Fibroblast of the conjunctiva (primary cell): ENCODE measurements at regions not wholly inside any gene's neighbourhood (a gene's known extent, or its start where the extent isn't known, plus 50 kb on each side); places are given as distances from the start of the nearest gene placed in this dataset.
"Not testable (repeated sequence)": the region's sequence is repeated elsewhere in the genome, so short reads cannot be mapped to it uniquely, and the experiment has no call there.

ENCODE experiments used
- DNase-seq: peaks from one replicate; pipeline ENCODE4 v3.0.0-alpha.2; 2010; ENCODE audit warnings: low read depth

DNA sequence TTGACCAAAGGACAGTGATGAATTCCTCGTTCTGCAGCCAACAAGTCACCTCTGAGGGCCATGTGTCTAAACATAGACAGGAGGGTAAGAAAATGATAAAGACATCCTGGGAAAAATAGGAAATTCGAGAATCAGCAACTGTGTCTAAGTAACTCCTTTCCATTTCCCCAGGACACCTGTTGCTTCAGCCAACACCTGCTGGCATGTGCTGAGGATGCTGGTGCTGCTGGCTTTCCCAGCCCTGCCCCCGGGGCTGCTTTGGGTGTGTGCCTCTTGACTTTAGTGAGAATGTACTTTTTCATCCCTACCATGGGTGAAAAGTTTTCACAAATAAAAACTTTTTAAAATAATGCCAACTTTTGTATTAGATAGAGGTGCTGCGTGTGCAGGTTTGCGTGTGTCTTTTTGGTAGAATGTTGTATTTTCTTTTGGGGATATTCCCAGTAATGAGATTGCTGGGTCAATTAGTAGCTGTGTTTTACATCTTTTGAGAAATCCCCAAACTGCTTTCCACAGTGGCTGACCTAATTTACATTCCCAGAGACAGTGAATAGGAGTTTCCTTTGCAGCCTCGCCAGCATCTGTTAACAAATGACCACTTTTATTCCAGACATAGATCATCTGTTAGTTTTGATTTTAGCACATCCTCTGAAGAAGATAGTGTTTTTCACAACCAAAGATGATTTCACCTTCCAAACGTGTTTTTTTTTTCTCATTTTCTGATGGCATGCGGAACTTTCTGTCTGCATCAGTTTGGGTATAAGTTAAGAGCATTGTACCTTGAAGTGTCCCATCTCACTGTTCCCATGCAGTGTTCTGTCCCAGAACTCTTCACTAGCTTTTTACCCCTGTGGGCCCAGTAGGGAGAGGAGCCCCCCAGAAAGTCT is 104.2 kb upstream of the ACBD5 start:
- DNase-seq, result no peak

DNA sequence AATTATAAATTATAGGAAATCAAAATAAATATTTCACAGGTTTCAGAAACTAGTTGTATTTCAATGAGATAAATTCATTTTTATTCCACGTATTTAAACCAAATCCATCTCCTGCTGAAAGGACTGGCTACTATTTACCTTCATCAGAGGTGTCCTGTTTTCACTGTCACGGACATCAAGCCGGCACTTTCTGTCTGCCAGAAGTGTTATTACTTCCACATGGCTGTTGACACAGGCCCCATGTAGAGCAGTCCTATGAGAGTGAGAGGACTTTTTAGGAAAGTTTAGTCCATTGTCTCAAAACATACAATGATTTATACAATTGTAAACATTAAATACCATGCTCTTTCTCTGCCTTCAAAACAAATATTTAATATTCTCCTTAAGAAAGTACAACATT is 100.4 kb upstream of the ACBD5 start:
- DNase-seq, result no peak

DNA sequence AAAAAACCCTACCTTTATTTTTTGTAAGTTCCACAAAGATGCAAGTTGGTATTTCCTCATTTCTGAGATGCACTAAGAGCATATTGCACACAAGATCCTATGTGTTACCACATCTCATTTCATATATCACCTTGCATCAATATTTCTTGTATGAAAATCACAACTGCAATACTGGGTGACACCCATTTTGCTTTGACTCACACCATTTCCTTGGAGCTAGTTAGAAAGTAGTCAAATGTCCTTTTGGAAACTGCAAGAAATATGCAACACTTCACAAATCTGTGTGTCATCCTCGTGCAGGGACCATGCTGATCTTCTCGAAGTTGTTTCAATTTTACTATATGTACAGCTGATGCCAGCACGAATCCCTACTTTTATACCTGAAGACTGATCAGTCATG is 94.6 kb upstream of the ACBD5 start:
- not testable (repeated sequence) for DNase-seq

DNA sequence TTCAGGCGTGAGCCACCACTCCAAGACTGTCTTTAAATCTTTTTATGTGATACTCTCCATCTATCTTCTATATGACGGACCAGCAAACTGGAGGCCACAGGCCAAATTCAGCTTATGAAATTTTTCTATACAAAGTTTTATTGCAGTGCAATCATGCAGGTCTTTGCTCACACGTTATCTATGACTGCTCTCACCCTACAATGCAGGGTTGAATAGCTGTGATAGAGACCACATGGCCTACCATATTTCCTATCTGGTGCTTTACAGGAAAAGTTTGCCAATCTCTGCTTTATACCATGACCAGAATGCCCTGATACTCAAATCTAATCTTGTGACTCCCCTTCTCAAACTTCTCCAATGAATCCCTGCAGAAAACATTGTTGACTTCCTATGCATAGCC is 89.5 kb upstream of the ACBD5 start:
- DNase-seq, result no peak

DNA sequence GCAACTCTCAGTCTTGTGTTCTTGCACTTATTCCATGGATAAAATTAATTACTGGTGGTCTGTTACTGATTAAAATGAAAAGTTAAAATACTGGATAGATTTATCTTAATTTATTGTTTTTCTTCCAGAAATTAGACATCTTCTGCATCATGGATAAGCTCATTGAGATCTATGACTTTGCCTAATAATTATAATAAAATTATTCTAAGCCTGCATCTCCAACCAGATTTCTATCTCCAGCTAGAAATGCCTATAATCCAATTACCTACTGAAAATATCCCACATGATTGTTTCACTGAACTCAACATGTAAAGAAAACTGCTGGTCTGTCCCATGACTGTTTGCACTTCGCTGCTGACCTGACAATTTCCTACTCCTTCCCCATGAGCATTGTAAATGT is 88.3 kb upstream of the ACBD5 start:
- no peak for DNase-seq

DNA sequence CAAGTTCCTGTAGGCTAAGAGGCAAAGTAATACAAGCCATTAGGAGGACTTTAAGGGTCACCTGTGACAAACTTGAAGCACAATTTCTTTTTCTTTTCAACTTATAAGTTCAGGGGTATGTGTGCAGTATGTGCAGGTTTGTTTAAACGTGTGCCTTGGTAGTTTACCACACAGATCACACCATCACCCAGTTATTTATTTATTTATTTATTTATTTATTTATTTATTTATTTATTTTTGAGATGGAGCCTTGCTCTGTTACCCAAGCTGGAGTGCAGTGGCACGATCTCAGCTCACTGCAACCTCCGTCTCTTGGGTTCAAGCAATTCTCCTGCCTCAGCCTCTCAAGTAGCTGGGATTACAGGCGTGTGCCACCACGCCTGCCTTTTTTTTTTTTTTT is 86.2 kb upstream of the ACBD5 start:
- DNase-seq, result not testable (repeated sequence)

DNA sequence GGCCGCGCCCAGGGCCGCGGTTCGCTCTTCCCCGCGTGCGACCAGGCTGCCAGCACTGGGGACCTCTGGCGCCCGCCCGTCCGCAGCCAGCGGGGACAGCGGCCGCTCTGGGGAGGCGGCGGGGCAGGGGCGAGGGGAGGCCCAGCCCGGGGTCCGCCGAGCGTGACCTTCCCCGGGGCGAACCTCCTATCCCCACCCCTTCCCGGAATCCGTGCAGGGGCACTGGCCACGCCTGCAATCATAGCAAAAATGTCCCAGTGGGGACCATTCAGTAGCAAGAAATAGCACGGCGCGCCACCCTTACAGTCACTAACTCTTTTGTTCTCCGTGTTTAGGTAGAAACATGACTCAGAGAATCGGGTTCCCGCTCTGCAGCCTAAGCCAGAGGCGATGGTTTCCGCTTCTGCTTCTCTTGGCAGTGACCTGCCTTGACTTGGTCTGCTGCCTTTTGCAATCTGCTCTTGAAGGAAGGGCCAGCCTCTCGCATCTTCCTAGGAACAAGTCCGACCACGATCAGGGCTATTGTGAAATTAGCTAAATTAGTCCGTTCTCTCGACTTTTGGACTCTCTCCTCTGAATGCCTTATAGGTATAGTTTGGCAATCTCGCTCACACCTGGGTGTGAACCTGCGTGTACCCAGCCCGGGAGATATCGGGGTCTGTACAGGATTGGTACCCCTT is 79.3 kb upstream of the ACBD5 start:
- DNase-seq, result peak; percentile 10

DNA sequence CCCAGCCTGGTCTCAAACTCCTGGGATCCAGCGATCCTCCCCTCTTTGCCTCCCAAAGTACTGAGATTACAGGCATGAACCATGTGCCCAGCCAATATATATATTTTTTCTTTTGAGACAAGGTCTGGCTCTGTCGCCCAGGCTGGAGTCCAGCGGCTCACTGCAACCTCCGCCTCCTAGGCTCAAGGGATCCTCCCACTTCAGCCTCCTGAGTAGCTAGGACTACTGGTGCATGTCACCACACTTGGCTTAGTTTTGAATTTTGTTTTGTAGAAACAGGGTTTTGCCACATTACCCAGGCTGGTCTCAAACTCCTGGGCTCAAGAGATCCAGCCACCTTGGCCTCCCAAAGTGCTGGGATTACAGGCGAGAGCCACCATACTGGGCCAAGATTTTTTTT is 78.5 kb upstream of the ACBD5 start:
- DNase-seq, result not testable (repeated sequence)

DNA sequence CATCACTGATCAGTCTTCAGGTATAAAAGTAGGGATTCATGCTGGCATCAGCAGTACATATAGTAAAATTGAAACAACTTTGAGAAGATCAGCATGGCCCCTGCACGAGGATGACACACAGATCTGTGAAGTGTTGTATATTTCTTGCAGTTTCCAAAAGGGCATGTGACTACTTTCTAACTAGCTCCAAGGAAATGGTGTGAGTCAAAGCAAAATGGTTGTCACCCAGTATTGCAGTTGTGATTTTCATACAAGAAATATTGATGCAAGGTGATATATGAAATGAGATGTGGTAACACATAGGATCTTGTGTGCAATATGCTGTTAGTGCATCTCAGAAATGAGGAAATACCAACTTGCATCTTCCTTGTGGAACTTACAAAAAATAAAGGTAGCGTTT is 74.5 kb upstream of the ACBD5 start:
- DNase-seq, result not testable (repeated sequence)

DNA sequence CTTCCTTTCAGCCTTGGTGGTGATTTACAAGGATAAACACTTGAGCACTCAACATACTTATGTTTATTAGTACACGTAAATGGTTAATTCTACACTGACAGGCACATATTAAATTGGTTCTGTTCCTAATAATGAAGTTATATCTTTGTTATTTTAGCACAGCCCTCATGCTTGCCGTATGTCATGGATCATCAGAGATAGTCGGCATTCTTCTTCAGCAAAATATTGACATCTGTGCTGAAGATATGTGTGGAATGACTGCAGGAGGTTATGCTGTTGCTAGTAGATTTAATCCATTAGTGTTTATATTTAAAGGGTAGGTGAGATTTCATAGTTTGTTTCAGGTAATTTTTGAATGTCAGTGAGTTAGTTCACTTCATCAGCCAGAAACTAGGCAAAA is 73.0 kb upstream of the ACBD5 start:
- DNase-seq, result not testable (repeated sequence)

DNA sequence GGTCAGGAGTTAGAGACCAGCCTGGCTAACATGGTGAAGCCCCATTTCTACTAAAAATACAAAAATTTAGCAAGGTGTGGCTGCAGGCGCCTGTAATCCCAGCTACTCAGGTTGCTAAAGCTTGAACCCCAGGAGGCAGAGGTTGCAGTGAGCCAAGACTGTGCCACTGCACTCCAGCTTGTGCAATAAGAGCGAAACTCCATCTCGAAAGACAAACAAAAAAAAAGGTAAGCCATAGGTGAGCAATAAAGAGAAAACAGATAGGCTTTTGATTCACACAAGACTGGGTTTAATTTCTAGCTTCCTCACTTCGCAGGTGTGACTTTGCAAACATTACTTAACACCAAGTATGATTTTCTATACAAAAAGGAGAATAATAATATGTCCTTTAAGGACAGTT is 72.3 kb upstream of the ACBD5 start:
- DNase-seq, result no peak

DNA sequence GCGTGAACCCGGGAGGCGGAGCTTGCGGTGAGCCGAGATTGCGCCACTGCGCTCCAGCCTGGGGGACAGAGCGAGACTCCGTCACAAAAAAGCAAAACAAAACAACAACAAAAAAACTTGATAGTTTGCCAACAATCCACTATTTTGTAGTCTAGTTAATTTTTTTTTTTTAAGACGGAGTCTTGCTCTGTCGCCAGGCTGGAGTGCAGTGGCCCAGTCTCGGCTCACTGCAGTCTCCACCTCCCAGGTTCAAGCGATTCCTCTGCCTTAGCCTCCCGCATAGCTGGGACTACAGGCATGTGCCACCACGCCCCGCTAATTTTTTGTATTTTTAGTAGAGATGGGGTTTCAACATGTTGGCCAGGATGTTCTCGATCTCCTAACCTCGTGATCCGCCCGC is 71.2 kb upstream of the ACBD5 start:
- DNase-seq, result not testable (repeated sequence)

DNA sequence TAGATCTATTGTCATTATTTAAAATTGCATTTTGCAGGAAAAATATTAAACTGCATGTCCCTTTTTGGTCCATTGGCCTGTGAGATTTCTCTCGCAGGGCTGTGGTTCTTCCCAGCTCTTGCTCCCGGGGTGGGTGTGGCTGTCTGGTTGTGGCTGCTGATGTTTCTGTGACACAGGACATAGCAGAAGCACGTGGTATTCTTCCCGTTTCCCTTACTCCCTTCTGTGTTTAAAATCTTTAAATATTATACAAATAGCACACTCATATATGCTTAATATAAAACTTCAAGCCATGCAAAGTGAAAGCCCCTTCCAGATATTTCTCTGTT is 57.9 kb upstream of the ACBD5 start:
- DNase-seq, result not testable (repeated sequence)

DNA sequence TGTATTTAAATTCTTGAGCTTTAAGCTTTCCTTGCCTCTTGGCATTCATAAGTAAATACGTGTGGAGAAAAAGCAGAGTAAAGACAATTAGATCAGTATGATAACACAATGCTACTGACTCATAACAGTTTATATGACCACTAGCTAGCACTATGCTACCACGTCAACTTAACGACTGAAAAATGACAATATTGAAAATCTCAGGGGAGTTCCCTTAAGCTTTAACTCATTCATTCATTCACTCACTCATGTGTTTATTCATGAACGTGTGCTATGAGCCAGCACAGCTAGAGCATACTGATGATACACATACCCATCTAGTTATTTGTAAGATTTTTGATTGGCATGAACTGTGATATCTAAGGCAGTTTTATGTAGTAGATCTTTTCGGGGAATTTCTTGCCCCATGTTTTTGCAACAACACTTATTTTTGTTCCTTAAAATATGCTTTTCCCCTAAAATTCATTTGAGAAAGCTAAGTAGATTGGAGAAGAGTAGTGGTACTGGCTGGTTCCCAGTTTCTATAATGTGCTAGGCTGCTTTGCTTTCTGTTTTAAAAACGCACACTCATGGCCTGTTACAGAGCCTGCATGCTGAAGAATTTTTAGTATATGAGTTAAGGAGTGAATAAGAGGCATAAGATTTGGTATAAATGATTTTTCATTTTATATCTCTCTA is 57.4 kb upstream of the ACBD5 start:
- DNase-seq, result no peak

DNA sequence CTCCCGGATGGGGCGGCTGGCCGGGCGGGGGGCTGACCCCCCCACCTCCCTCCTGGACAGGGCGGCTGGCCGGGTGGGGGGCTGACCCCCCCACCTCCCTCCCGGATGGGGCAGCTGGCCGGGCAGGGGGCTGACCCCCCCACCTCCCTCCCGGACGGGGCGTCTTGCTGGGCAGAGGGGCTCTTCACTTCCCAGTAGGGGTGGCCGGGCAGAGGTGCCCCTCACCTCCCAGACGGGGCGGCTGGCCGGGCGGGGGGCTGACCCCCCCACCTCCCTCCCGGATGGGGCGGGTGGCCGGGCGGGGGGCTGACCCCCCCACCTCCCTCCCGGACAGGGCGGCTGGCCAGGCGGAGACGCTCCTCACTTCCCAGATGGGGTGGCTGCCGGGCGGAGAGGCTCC is 55.7 kb upstream of the ACBD5 start:
- DNase-seq, result not testable (repeated sequence)

DNA sequence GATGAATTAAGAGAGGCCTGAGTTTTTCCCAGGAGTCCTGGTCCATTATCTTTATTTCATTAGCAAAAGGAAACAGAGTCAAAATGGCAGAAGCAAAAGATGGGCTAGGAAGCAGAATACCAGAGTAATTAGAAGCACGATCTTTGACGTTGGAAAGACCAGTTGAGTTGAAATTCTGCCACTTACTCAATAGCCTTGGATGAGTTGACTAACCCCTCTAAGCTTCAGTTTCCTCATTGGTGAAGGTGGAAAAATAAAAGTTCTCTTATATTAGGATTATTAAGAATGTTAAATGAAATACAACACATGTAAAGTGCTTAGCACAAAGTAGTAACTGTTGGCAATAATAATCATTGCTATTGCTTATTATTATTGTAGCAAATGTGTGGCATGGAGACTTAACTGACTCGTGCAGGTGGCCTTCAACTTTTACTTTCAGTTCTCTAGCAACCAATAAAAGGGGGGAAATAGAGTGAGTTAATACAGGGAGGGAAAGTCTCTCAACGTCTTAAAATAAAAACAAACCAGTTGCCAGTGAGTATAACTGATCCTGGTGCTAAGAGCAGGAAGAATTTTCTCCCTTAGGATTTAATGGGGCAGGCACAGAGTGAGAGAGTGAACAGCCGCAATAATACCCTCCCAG is 50.8 kb upstream of the ACBD5 start:
- DNase-seq, result not testable (repeated sequence)
